SK-MEL-5 (cell line): ENCODE measurements at regions not wholly inside any gene's neighbourhood (a gene's known extent, or its start where the extent isn't known, plus 50 kb on each side); places are given as distances from the start of the nearest gene placed in this dataset.

ENCODE experiments used
- DNase-seq: peaks from one replicate; pipeline ENCODE4 v3.0.0-alpha.2; 2016; ENCODE audit warnings: low read depth, low spot score
- in situ Hi-C: cut with HindIII; loops from 2 replicates; pipeline ENCODE4 v1.10.0; 2016; ENCODE audit warnings: low sequenced_read_pairs, high pct_unique_total_duplicates, low pct_unique_long_range_greater_than_20kb

DNA sequence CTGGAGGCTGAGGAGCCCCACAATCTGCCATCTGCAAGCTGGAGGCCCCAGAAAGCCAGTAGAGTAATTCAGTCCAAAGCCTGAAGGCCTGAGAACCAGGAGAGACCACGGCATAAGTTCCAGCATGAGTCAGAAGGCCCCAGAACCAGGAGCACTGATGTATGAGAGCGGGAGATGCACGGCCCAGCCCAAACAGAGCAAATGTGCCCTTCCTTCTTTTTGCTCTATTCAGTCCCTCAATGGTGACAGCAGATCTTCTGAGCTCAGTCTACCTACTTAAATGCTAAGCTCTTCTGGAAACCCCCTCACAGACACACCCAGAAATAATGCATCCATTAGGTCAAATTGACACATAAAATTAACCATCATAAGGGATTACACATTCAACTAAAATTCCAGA lies 277.6 kb downstream of the ATPSCKMT start:
- no peak for DNase-seq
- in situ Hi-C loops: no loop called here

DNA sequence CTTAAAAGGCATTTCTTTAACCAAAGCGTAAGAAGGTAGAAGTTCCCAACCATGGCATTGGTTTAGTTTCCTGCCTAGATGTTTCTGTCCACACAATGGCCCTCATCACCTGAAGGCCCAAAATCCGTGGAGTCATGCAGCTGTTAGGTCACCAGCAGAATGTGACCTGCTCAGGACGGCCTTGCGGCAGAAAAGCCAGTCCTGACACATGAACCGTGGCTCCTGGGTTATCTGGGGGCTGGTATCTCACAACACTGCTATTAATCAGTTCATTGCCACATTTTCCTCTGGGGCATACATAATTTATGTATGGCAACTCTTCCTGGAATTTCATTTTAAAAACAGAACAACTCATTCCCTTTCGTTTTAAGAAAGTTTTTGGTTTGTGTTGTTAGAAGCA lies 278.4 kb downstream of the ATPSCKMT start:
- no peak for DNase-seq
- in situ Hi-C loops: no loop called here

DNA sequence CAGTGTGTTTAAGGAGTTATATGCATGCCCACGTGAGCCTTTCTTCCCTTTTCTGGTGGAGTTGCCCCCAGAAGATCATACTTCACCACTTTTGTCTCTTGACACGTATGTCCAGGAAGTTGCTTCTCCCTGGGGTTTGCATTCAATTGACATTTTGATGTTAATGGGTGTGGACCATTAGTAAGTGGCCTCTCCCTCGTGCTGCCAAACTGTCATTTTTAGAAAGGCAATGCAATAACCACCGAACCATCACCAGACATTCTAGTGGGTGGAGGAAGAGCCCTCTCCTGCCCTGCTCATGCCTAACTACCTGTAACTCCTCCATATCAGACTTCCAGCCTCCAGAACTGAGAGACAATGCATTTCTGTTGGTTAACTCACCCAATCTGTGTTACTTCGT lies 290.8 kb downstream of the ATPSCKMT start:
- in situ Hi-C loops: no loop called here
- DNase-seq: no peak

DNA sequence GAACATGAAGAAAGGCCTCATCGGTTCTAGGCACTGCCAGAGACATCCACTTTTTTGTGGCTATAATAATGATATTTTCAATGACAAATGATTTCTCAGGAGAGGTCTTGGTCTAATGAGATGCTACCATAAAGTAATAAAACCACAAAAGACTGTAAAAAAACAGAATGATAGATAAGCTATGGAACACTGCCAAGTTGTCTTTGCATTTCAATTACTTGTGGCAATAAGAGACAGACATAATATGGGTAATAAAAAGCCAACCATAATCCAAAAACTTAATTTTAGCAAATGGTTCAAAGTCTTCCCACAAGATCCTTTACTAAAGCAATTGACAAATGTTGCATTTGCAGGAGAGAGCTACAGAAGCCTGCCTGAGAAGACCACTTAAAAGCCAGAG lies 292.5 kb downstream of the ATPSCKMT start:
- no peak for DNase-seq
- in situ Hi-C loops: no loop called here

DNA sequence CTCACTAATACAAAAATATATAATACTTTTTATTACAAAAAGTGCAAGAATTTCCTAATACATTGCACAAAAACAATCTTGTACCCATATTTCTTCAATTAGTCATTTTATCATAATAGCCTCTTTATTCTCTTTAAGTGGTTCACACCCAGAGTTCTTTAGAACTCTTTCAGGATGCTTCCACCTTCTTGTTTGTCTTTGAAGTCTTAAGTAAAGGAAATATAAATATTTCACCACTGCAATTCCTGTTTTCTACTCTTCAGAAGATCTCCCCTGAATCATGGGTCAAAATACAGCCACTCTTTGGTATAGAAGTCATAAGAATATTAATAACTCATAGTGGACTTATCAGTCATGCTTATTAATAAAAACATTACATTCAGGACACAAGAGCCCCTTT lies 293.0 kb downstream of the ATPSCKMT start:
- DNase-seq: no peak
- in situ Hi-C loops: no loop called here

DNA sequence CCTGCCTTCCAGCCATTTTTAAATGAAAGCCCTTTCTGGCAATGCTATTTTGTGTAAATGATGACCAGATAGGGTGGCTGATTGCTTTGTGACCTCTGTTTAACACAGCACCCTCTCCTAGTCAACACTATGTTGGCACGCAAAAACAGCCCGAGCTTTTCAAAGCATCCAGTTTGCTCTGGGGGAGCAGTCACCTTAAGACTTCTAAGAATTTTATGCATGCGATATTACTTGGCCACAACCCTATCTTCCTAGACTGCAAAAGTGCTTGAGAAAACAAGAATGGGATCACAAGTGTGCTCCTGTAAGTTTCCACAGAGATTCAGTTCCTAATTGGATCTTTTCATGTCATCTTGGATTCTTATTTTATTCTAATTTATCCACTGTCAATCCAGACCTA lies 294.1 kb downstream of the ATPSCKMT start:
- in situ Hi-C loops: no loop called here
- no peak for DNase-seq

DNA sequence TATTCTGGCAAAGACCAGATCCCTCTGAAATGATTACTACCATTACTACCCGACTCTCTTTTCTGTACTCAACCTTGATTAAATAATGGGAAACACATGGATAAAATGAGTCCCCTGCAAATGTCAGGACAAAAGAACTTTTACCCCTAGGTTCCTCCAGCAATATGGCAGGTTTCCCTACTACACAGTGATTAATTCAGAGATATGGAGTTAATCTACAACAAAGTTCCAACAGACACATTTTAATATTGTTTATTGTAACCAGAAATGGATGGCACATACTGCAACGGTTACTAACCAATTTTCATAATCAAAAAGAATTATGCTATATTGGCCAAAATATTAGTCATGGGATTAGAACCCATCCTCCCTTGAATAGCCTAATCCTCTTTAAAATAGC lies 294.8 kb downstream of the ATPSCKMT start:
- in situ Hi-C loops: no loop called here
- no peak for DNase-seq

DNA sequence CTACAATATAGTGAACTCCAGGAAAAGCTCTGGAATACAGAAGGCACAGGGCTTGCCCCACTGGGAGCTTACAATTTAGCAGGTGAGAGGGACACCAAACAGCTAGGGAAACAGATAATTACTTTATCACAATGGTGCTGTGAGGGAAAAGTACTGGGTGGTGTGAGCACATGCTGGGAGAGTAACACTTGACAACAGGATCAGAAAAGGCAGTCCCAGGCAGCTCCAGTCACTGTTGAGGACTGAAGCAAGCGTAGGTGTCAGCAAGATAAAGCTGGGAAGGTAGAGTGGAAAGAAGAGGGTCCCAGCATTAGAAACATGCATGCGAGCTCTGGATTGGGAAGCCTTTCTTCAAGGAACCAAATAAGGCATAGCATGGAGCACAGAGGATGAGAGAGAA lies 296.0 kb downstream of the ATPSCKMT start:
- no peak for DNase-seq
- in situ Hi-C loops: no loop called here

DNA sequence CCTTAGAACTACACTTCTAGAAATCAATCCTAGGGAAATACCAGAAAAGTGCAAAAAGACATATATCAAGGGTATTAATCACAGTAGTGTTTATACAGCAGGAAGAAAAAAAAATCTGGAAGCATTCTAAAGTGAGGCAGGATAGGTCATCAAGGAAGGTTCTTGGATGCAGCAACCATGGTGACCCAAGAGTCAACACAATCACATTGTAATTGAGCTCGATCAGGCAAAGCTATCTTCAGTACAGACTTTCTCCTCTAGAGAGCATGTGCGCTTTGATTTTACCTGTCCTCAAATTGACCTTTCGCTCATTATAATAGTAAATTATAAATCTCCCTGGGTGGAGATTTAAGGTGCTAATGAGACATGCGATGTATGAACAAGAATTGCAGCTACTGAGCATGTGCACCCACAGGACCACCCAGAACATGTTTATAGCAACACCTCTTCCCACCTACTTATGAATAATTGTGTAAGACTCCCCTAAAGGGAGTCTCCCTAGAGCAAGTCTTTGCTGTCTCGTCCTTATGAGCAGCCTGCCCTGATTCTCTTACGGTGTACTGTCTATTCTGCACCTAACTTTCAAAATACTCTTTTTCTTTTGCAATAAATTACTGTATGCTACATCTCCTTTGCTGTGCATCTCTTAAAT lies 297.7 kb downstream of the ATPSCKMT start:
- DNase-seq: no peak

DNA sequence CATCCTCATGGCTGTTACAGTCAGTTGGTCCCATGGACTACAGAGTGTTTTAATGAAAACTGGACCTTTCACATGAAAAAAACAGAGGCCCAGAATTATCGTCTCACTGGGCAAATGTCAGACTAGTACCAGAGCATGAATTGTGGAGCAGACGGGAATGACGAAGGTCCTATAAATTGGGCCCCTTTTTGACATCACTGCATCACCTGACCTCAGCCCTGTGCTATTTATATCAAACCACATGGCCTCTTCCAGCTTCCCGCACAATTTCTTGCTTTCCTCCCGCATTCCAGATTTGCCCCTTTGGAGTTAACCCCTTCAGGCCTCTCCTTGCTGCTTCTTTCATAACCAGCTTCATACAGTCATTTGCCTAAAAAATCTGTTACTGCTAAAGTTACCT lies 301.7 kb downstream of the ATPSCKMT start:
- DNase-seq: peak; percentile 66
- in situ Hi-C loops: no loop called here

More for the DNA sequence above, 297.7 kb downstream of the ATPSCKMT start:
- in situ Hi-C loops: no loop called here

DNA sequence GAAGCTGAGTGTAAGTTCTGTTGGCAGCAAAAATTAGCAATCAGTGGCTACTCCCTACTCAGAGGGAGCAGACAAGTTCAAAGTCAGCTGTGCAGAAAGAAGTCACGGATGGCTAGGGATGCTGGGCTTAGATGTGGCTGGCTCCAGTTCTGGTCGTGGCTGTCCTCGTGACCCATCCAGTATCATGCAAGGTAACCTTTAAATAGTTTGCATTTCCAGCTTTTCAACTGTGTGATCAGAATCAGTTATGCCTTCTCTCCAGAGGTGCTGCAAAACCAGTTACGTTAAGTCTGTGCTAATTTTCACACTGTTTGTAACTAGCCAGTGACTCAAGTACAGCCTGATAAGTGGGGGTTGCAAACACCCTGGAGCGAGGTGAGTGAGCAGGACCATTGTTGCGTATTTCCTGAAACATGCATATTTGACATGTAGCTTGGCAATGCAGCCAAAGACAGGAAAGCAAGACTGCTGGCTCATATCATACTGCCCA lies 302.4 kb downstream of the ATPSCKMT start:
- DNase-seq: no peak
- in situ Hi-C loops: no loop called here

DNA sequence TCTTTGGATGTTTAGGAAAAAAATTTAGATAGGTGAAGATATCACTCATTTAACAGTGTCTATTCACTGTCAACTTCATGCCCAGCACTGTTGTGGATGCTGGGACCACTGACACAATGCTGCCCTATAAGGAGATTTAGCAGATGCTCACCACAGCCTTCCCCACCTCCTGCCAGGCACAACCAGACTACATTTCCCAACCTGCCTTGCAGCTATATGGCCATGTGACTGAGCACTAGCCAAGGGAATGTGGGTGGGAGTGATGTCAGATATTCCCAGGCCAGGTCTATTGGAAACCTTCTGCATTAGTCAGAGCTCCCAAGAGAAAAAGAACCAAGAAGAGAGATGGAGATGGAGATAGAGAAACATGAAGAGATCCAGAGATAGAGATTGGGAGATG lies 302.6 kb upstream of the TAS2R1 start:
- DNase-seq: peak; percentile 51
- in situ Hi-C loops: no loop called here

DNA sequence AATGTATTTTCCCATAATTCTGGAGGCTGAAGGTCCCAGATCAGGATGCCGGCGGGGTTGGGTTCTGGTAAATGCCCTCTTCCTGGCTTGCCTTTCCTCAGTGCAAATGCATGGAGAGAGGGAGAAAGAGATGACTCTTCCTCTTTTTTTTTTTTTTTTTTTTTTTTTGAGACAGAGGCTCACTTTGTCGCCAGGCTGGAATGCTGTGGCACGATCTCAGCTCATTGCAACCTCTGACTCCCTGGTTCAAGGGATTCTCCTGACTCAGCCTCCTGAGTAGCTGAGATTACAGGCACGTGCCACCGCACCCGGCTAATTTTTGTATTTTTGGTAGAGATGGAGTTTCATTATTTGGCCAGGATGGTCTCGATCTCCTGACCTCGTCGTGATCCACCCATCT lies 300.0 kb upstream of the TAS2R1 start:
- in situ Hi-C loops: no loop called here
- no peak for DNase-seq

DNA sequence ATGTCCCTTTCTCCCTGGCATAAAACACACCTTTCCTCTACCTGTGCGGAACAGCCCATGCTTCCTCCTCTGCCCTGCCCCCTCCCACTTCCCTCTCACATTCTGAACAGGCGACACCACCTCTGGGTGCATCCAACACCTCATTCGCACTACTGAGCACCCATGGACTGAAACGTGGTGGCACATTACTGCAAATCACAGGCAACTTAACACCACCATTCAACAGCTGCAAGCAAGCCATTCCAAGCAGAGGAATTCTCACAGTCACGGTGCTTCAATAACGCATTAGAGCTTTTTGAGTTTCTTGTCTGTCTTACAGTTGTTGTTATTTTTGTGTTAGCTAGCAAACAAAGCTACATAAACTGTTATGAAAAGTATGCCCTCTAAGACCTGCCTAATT lies 298.2 kb upstream of the TAS2R1 start:
- DNase-seq: no peak
- in situ Hi-C loops: no loop called here

DNA sequence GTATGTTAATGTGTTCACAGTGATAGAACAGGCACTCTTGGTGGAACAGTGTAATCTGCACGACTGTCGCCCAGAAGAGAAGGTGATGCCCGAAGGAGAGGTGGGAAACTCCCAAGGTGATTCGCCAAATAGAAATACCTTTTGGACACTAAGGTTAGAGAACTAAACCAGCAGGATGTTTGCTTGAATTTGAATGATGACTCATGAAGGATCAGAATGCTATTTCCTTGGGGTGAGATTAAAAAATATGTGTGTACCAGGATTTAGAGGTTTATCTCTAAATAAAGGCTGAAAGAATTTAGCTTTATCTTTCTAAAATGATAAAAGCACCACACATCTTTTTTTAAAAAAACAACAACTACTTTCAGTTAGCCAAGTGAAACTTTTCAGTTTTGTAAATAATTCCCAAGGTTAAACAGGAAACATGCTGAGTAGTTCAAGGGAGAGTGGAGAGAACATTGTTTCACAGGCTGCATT lies 297.4 kb upstream of the TAS2R1 start:
- DNase-seq: no peak
- in situ Hi-C loops: no loop called here

DNA sequence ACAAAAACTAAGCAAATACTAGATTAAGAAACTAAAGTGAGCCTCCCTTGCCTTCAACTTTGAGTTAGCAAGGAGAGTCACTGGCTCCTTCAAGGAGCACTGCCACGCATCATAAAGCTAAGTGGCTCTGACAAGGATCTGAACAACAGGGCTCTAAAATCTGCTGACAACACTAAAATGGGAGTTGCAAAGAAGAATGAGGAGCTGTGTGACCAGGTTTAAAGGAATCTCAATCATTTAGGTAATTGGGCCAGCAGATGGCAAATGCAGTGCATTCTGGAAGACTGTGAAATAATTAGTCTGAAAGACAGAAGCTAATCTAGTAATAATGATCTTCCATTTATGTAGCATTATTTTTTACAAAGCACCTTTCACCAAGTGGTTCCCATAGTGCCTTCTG lies 297.0 kb upstream of the TAS2R1 start:
- in situ Hi-C loops: no loop called here
- no peak for DNase-seq

DNA sequence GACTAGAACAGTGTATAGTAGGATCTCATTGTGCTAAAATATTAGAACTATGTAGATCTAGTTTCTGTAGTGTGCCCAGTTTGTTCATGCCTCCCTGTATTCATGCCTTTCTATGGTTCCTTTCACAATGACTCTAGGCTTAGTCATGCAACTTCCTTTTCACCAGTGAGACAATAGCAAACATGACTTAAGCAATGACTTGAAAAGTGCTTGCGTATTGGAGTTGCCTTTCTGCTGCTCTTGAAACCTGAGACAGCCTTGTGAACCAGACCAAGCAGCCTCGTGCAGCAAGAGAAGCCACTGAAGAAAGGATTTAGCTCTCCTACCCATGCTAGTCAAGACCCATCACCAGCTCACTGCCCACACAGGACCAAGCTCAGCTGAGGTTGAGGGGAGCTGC lies 294.5 kb upstream of the TAS2R1 start:
- peak; percentile 10 for DNase-seq
- in situ Hi-C loops: no loop called here

DNA sequence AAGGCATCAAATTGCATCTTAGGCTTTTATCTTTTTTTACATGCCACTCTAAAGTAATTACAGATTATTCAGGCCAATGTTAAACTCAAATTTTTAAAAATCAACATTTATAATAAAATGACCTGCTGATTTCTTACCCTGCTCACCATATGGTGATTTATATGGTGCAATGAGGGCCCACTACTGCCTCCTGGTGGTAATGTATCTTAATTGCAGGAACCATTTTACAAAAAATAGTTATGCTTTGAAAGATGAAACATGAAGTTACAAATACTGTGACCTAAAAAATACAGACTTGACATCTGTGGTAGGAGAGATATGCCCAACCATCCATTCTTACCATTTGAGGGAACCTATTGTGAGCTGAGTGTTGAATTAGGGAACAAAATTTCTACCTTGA lies 292.6 kb upstream of the TAS2R1 start:
- in situ Hi-C loops: no loop called here
- DNase-seq: no peak

DNA sequence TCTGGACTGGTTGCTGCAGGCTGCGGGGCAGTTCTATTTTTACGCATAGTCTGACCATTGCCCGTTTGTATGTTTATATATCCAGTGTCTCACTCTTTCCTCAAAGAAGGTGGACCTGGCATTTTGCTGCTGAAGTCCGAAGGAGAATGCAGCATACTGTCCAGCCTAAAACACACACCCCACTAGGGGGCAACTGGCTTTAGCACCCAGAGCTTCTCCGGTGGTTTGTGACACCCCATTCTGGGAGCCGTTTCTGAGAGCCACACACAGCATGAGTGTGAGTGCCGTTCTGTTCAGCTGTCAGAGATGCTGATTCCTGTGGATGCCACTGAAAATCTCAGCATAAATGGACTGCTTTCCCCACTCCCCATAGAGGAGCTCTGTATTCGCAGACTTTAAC lies 290.5 kb upstream of the TAS2R1 start:
- in situ Hi-C loops: no loop called here
- DNase-seq: peak; percentile 35
